Lower leg skin (tissue), 3 donors: ENCODE measurements at regions not wholly inside any gene's neighbourhood (a gene's known extent, or its start where the extent isn't known, plus 50 kb on each side); places are given as distances from the start of the nearest gene placed in this dataset.

Experiments
- CTCF ChIP-seq, 3 donors: fragments of 450-650 bp; IDR thresholded peaks; one replicate each; pipeline ENCODE4 v1.5.1; 2016; ENCODE audit warnings: antibody characterized with exemption in 3 of 3, mild to moderate bottlenecking in 3 of 3, moderate library complexity in 2 of 3
- POLR2A ChIP-seq, 2 donors: fragments of 450-650 bp; IDR thresholded peaks; one replicate each; pipeline ENCODE4 v1.6.1; 2016 to 2017; ENCODE audit warnings: antibody characterized with exemption in 2 of 2, mild to moderate bottlenecking in 1 of 2, moderate library complexity in 1 of 2

- no peak for TF ChIP-seq CTCF (IDR thresholded peaks at IDR 0.05)
- no peak for TF ChIP-seq POLR2A (IDR thresholded peaks at IDR 0.05)
Observed at GRCh38 chr10:52651293-52651692, 121.3 kb downstream of the MBL2 start.
